Coronary artery (tissue), 2 donors: ENCODE measurements at regions not wholly inside any gene's neighbourhood (a gene's known extent, or its start where the extent isn't known, plus 50 kb on each side); places are given as distances from the start of the nearest gene placed in this dataset.

ENCODE experiments used
- DNase-seq: peaks from one replicate; pipeline ENCODE4 v3.0.0-alpha.2; 2017; ENCODE audit warnings: low spot score
- H3K27ac ChIP-seq, 2 donors: fragments of 200-600 bp; sonication (generic); one replicate each; pipeline ENCODE4 v1.5.1; 2016 to 2019
- H3K4me3 ChIP-seq: fragments of 200-600 bp; sonication (generic); 2 replicates; pipeline ENCODE4 v1.5.1; 2016; ENCODE audit warnings: mild to moderate bottlenecking, moderate library complexity
- CTCF ChIP-seq: fragments of 200-600 bp; sonication (generic); IDR thresholded peaks from one replicate; pipeline ENCODE4 v1.5.1; 2019; ENCODE audit warnings: antibody characterized with exemption

GRCh38 chr9:14415947-14416346 is 102.0 kb upstream of the NFIB start:
- DNase-seq: no peak
- TF ChIP-seq CTCF: no peak
- H3K4me3 ChIP-seq: no peak overlapping the region
- no peak overlapping the region for H3K27ac ChIP-seq

GRCh38 chr9:14413812-14414211 is 99.9 kb upstream of the NFIB start:
- no peak for TF ChIP-seq CTCF
- no peak overlapping the region for H3K27ac ChIP-seq

GRCh38 chr9:14412775-14413174 is 98.8 kb upstream of the NFIB start:
- no peak overlapping the region for H3K4me3 ChIP-seq
- no peak for DNase-seq
- no peak for TF ChIP-seq CTCF
- H3K27ac ChIP-seq: no peak overlapping the region

More at GRCh38 chr9:14413812-14414211, 99.9 kb upstream of the NFIB start:
- DNase-seq: no peak
- no peak overlapping the region for H3K4me3 ChIP-seq

- DNase-seq: no peak
- Histone ChIP-seq H3K27ac (no peak overlapping the region), H3K4me3 (no peak overlapping the region)
- no peak for TF ChIP-seq CTCF
Measured at GRCh38 chr9:14406463-14406862, 92.5 kb upstream of the NFIB start.

- H3K4me3 ChIP-seq: no peak overlapping the region
- H3K27ac ChIP-seq: no peak overlapping the region
- TF ChIP-seq CTCF: no peak
- DNase-seq: no peak
Measured at GRCh38 chr9:14405176-14405706, 91.3 kb upstream of the NFIB start.

GRCh38 chr9:14403081-14403480 is 89.1 kb upstream of the NFIB start:
- DNase-seq: no peak
- Histone ChIP-seq H3K27ac (no peak overlapping the region), H3K4me3 (no peak overlapping the region)
- TF ChIP-seq CTCF: no peak

GRCh38 chr9:14402583-14402982 is 88.6 kb upstream of the NFIB start:
- H3K4me3 ChIP-seq: no peak overlapping the region
- no peak for TF ChIP-seq CTCF
- no peak overlapping the region for H3K27ac ChIP-seq
- no peak for DNase-seq
